ENCODE measurements at regions not wholly inside any gene's neighbourhood (a gene's known extent, or its start where the extent isn't known, plus 50 kb on each side); places are given as distances from the start of the nearest gene placed in this dataset.

DNA sequence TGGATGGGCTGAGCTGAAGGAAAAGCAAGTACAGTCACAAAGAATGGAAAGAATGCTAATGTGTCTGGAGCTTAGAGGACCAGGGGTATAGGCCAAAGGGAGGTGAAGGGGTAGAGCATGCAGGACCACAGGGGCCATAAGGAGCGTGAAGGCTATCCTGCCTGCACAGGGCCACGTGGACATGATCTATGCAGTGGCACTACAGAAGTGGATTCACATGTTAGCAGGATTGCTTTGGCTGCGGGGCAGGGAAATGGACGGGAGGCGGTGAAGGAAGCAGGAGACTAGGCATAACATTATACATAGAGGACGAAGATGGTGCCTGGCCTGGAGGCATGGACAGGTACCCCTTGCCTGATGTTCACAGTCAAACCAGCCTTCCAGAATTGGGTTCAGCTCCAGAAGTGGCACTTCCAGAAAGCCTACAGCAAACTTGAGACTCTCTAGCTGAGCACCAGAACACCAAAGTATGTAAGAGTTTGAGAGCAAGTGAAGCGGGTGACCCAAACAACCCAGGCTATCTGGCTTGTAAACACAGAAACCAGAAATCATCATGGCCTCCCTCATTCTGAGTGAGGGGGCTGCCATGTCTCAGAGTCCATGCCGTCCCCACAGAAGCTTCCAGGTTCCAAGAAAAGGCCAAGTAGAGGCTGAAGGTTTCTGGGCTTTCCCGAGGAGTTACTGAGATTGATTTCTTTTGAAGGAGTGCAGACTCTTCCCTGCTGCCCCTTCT, 135.5 kb upstream of the JUN start:
- no peak for DNase-seq

GRCh38 chr1:58919959-58920321, 136.1 kb upstream of the JUN start:
- no peak for DNase-seq

- no peak for DNase-seq
Observed at GRCh38 chr1:58921342-58921741, 137.5 kb upstream of the JUN start.

DNA sequence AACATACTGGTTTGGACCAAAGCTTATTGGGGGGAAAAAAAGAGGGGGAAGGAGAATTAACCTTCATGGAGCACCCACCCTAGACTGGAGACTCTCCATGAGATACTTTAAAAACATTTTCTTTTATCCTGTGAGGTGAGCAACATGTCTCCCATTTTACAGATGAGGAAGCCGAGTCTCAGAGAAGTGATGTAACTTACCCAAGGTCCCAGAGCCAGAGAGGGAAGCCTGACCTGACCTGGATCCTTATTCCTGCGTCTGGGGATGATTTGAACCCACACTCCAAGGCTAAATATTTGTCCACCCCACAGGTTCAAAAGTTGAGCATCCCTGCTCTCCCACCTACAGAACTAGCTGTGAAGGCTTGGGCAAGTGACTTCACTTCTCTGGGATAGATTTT, 137.9 kb upstream of the JUN start:
- DNase-seq = no peak

DNA sequence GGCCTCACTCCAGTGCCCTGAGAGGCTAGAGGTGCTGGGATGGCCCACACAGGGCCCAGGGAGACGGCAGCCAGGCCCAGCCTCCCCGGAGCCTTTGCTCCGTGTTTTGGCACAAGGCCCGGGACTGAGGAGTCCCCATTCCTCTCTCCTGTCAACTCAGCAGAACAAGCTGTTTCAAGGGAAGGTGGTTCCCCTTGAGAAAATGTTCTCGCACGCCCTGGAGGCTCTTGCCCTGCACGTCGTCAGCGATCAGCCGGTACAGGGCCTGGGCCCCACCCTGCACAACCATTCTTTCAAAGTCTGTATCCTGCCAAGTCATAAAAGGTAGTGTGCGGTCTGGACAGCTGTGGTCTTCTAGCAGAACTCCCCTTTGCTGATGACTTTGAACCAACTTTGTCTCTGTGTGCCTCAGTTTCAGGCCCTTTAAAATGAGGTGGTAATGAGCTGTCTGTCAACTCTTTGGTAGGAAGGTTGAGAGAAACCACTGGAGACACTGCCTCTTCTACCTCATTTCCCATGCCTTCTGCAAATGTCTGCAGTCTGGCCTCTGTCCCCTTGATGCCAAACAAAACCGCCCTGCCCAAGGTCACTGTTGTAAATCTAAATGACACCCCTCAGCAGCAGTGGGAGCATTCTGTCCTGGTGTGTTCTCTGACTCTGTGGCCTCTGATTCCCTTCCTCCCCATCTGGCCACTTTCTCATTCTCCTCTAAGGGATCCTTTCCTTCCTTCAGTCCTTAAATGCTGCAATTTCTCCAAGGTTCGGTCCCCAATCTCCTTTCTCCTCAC, 138.6 kb upstream of the JUN start:
- no peak for DNase-seq

DNA sequence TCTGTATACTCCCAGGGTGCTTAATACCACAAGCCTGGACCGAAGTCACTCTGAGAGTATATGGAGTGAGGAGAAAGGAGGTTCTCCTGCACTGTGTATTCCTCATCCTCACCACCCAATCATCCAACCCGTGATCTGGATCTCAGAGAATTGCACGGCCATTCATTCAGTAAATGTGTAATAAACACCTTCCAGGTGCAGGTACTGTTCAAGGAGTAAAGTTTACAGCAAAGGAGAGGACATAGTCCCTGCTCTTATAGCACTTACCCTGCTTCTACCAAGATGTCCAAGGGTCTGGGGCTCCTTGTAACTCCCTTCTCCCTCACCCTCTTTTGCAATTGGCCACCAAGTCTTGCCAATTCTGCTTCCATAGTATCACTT, 139.2 kb upstream of the JUN start:
- DNase-seq = no peak

DNA sequence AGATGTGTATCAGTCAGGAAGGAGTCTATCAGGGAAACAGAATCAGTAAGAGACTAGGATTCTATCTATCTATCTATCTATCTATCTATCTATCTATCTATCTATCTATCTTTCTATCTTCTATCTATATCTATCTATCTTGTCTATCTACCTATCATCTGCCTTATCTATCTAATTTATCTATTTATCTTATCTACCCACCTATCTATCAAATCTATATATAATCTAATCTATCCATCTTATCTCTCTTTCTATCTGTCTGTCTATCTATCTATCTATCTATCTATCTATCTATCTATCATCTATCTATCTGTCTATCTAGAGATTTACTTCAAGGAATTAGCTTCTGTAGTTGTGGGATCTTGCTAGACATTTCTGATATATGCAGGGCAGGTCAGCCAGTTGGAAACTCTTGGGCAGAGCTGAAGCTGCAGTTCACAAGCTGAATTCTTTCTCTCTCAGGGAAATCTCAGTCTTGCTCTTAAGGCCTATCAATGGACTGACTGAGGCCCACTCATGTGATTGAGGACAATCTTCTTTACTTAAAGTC, 140.2 kb upstream of the JUN start:
- DNase-seq = no peak

GRCh38 chr1:58924821-58925220, 141.0 kb upstream of the JUN start:
- DNase-seq = no peak

GRCh38 chr1:58925247-58925646, 141.4 kb upstream of the JUN start:
- no peak for DNase-seq

- no peak for DNase-seq
Observed at GRCh38 chr1:58926152-58926551, 142.3 kb upstream of the JUN start.

- DNase-seq = no peak
Observed at GRCh38 chr1:58927041-58927721, 143.3 kb upstream of the JUN start.

DNA sequence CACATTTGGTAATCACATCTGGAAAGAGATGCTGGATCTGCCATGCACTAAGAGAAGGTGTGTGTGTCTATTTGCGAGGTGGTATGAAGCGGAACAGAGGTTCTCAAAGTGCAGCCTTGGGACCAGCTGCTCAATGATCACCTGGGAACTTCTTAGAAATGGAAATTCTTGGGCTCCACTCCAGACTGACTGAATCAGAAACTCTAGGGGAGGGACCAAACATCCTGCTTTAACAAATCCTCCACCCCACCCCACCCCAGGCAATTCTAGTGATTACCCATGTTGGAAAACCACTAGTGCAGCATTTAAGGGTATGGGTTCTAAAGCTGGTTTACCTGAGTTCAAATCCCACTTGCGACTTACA, 143.9 kb upstream of the JUN start:
- DNase-seq = no peak

GRCh38 chr1:58928514-58928913, 144.7 kb upstream of the JUN start:
- no peak for DNase-seq

GRCh38 chr1:58929671-58930325, 146.0 kb upstream of the JUN start:
- DNase-seq = no peak

DNA sequence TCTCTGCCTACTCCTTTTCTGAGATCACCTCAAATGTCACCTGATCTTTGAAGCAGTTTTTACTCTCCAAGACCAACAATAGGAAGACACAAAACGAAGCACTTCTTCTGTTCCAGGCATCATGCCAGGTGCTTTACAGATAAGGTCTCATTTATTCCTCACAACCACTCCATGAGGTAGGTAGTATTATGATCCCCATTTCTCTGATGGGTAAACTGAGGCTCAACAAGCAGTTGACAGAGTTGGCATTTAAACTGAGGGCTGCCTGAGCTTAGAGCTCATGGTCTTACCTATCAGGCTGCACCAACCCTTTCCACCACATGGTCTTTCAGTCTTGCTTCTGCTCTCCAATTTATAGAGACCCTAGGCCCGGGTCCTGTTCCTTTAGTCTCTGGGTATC, 147.2 kb upstream of the JUN start:
- DNase-seq = no peak

DNA sequence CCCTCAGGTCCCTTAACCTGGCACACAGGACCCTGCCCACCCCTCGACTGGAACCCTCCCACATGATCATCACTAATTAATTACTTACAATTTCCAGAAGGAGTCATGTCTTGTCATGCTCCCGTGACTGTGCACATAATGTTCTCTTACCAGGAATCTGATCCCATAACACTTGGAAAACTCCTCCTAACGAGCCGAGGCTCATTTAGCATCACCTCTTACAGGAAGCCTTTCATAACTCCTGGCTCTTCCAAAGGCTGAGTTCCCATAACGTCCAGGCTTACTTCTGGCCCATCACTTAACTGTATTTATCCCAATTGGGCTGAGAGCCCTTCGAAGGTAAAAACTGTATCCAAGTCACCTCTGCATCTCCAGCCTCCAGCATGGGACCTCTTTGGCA, 147.9 kb upstream of the JUN start:
- no peak for DNase-seq

DNA sequence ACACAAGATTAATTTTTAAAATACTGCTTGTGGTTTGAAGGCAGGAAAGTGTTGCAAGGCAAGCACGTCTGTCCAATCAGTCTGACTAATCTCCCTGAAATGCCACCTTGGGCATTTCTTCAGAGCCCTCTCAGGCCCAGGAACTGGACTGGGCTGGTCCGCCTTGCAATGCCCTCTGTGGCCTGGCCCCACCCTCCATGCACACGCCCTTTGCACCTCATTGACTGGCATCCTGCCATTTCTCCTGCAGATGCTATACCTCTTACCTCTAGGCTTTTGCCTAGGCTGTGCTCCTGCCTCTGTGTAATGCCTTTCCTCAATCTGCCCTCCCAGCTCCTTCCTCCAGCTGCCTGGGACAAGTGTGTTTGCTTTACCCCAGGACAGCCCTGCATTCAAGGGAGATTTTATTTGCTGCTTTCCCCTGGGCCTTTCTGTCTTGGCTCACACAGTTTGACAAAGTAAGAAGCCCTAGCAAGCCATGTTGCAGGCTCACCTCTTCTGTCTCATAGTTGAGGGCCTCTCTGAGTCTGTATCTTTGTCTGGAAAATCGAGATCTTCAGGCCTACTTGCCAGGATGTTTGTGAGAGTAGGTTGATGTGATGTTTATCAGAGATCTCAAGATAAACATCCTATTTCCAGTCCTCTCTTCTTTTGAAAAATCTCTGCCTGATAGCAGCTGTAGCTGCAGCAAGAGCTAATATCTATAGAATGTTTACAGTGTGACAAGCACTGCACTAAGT, 149.2 kb upstream of the JUN start:
- peak; percentile 22 for DNase-seq

- DNase-seq = no peak
Observed at GRCh38 chr1:58933599-58933926, 149.7 kb upstream of the JUN start.

DNA sequence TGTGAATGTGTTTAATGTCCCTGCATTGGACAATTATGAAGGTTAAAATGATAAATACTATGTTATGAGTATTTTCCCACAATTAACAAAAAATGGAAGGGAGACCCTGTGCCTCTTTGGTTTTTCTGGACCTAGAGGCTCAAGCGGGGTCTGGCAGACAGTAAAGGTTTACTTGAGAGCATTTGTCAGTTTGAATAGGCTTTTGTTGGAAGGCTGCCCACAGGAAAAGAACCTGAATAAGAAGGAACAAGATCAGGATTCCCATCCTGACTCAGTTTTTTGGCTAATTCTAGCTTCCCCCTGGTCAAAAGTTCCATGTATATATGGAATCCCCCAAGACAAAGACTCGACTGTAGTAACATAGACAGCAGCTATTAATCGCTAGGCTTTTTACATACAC, 150.9 kb upstream of the JUN start:
- no peak for DNase-seq

DNA sequence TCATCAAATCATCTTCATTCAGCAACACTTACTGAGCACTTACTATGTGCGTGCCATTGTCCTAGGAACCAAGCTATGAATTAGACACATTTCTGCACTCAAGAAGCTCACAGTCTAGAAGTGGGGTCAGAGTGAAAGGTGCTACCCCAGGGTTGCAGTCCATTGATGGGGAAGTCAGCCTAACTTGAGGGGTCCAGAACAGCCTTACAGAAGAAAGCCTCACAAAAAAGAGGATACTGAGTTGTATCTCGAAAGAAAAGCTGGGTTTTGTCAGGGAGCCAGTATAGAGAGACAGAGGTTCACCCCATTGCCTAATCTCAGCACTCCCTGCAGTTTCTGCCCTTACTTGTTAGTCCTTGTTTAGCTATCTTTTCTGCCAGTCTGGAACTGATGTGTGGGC, 153.1 kb upstream of the JUN start:
- no peak for DNase-seq

GRCh38 chr1:58939146-58939545, 155.3 kb upstream of the JUN start:
- DNase-seq = no peak

GRCh38 chr1:58939666-58940370, 156.0 kb upstream of the JUN start:
- no peak for DNase-seq

All from NCI-H1092 (cell line).